Neural cell (in vitro differentiated cells): ENCODE measurements at regions not wholly inside any gene's neighbourhood (a gene's known extent, or its start where the extent isn't known, plus 50 kb on each side); places are given as distances from the start of the nearest gene placed in this dataset.

Experiments used
- CTCF ChIP-seq: fragments of 450-650 bp; IDR thresholded peaks from 2 replicates; pipeline ENCODE4 v1.5.1; 2014; ENCODE audit warnings: antibody characterized with exemption, mild to moderate bottlenecking, moderate library complexity; ENCODE audit not compliant: poor library complexity, severe bottlenecking
- EP300 ChIP-seq: fragments of 450-650 bp; conservative IDR thresholded peaks from 2 replicates; pipeline ENCODE4 v1.6.1; 2014; ENCODE audit warnings: antibody characterized with exemption, mild to moderate bottlenecking, moderate library complexity; ENCODE audit not compliant: poor library complexity, severe bottlenecking
- MXI1 ChIP-seq: fragments of 450-650 bp; conservative IDR thresholded peaks from 2 replicates; pipeline ENCODE4 v1.6.1; 2014; ENCODE audit warnings: antibody characterized with exemption, mild to moderate bottlenecking; ENCODE audit not compliant: poor library complexity, severe bottlenecking
- POLR2AphosphoS5 ChIP-seq: IDR thresholded peaks from 2 replicates; pipeline ENCODE4 v1.6.1; 2012
- REST ChIP-seq: IDR thresholded peaks from 2 replicates; pipeline ENCODE4 v1.6.1; 2012; ENCODE audit warnings: borderline replicate concordance
- TAF1 ChIP-seq: IDR thresholded peaks from 2 replicates; pipeline ENCODE4 v1.6.1; 2012; ENCODE audit warnings: low read depth

- no peak for TF ChIP-seq CTCF
- TF ChIP-seq POLR2AphosphoS5, result no peak
- TF ChIP-seq REST, result no peak
- TF ChIP-seq TAF1, result no peak
- TF ChIP-seq EP300, result no peak
- no peak for TF ChIP-seq MXI1
These were observed 297.6 kb upstream of the SKOR2 start for GRCh38 chr18:47549021-47549540.
